CD4-positive, alpha-beta T cell (primary cell): ENCODE measurements at regions not wholly inside any gene's neighbourhood (a gene's known extent, or its start where the extent isn't known, plus 50 kb on each side); places are given as distances from the start of the nearest gene placed in this dataset.

Experiments used
- ATAC-seq: fragments of 200-7000 bp; cut with Tn5 transposase; one replicate; pipeline ENCODE4 v1.10.0; 2022; ENCODE audit warnings: mild to moderate bottlenecking; ENCODE audit not compliant: poor library complexity
- CTCF ChIA-PET: fragments of 350-600 bp; sonication (Branson Sonifier 250); formaldehyde crosslinking; loops from one replicate; lab custom pipeline; 2021; ENCODE audit warnings: antibody characterized with exemption, inconsistent platforms; lab: Charles Lee
- POLR2A ChIA-PET: fragments of 350-600 bp; sonication (Branson Sonifier 250); formaldehyde crosslinking; loops from one replicate; lab custom pipeline; 2021; ENCODE audit warnings: antibody characterized with exemption, inconsistent platforms; lab: Charles Lee
- DNase-seq, 14 experiments: peaks; one replicate each; pipeline ENCODE4 v3.0.0-alpha.2; 2013 to 2020; ENCODE audit warnings: mixed read lengths in 2 of 14
- H3K27ac ChIP-seq, 2 donors: one replicate each; pipeline versions ENCODE4 v1.5.1 to v1.7.0; 2013; ENCODE audit warnings: low read length in 2 of 2, low read depth in 1 of 2, mild to moderate bottlenecking in 1 of 2
- H3K27me3 ChIP-seq, 2 experiments: 1 replicate in 1 of 2; 2 replicates in 1 of 2; pipeline versions ENCODE4 v1.6.1 to v1.7.0; 2013; ENCODE audit warnings: low read length in 2 of 2, control low read depth in 1 of 2, mild to moderate bottlenecking in 1 of 2, moderate library complexity in 1 of 2; ENCODE audit not compliant: insufficient read depth in 2 of 2, control insufficient read depth in 1 of 2
- H3K36me3 ChIP-seq: one replicate; pipeline ENCODE4 v1.6.1; 2013; ENCODE audit warnings: low read length, control low read depth; ENCODE audit not compliant: insufficient read depth
- H3K4me1 ChIP-seq: one replicate; pipeline ENCODE4 v1.6.1; 2013; ENCODE audit warnings: low read length, control low read depth; ENCODE audit not compliant: insufficient read depth
- H3K4me3 ChIP-seq: one replicate; pipeline ENCODE4 v1.5.1; 2013; ENCODE audit warnings: mild to moderate bottlenecking, low read length, moderate library complexity
- H3K9me3 ChIP-seq, 2 experiments: 1 replicate in 1 of 2; 2 replicates in 1 of 2; pipeline versions ENCODE4 v1.6.1 to v1.7.0; 2013; ENCODE audit warnings: low read length in 2 of 2, mild to moderate bottlenecking in 2 of 2, control low read depth in 1 of 2, moderate library complexity in 1 of 2; ENCODE audit not compliant: control insufficient read depth in 1 of 2, insufficient read depth in 1 of 2
- H3K27ac Mint-ChIP-seq: one replicate; pipeline ENCODE4 v1.8.0; 2020; ENCODE audit warnings: mixed read lengths
- H3K27me3 Mint-ChIP-seq: one replicate; pipeline ENCODE4 v1.8.0; 2021; ENCODE audit warnings: mixed read lengths
- H3K36me3 Mint-ChIP-seq: one replicate; pipeline ENCODE4 v1.8.0; 2021; ENCODE audit warnings: low read depth, mixed read lengths
- H3K4me1 Mint-ChIP-seq: one replicate; pipeline ENCODE4 v1.8.0; 2021; ENCODE audit warnings: low read depth, mixed read lengths
- H3K4me3 Mint-ChIP-seq: one replicate; pipeline ENCODE4 v1.8.0; 2020; ENCODE audit warnings: mild to moderate bottlenecking, mixed read lengths
- H3K9me3 Mint-ChIP-seq: one replicate; pipeline ENCODE4 v1.8.0; 2020; ENCODE audit warnings: mixed read lengths
- CTCF ChIP-seq: fragments of 200-600 bp; IDR thresholded peaks from one replicate; pipeline ENCODE4 v1.8.0; 2022; ENCODE audit warnings: antibody characterized with exemption, mild to moderate bottlenecking
- intact Hi-C, 2 experiments: fragments of 100-400 bp; cut with DNase I in 1 of 2; cut with micrococcal nuclease in 1 of 2; formaldehyde crosslinking; loops; one replicate each; pipeline versions ENCODE4 v1.15.1 to v1.9.0; 2023 to 2025; cut with DNase I, micrococcal nuclease

- H3K4me3 Mint-ChIP-seq = no peak overlapping the region
- ATAC-seq (no peak), DNase-seq (no peak)
- no peak overlapping the region for H3K27ac Mint-ChIP-seq
- no peaks in the 10 kb centered on the region for H3K36me3 Mint-ChIP-seq
- no peaks in the 10 kb centered on the region for H3K4me1 Mint-ChIP-seq
- H3K9me3 Mint-ChIP-seq = no peaks in the 10 kb centered on the region
- ChIA-PET CTCF (no interaction called here), POLR2A (no interaction called here)
- Histone ChIP-seq H3K4me1 (no peaks in the 10 kb centered on the region), H3K27ac (no peak overlapping the region), H3K9me3 (peaks cover 0 to 10% of the 10 kb centered on the region in 2 experiments), H3K36me3 (no peaks in the 10 kb centered on the region), H3K27me3 (no peaks in the 10 kb centered on the region), H3K4me3 (no peak overlapping the region)
- no peaks in the 10 kb centered on the region for H3K27me3 Mint-ChIP-seq
- no peak for TF ChIP-seq CTCF
- intact Hi-C loops = no loop called here
These were observed 54.7 kb upstream of the TNS3 start for GRCh38 chr7:47636433-47637175.

GRCh38 chr7:47636081-47636432 lies 54.1 kb upstream of the TNS3 start:
- no peaks in the 10 kb centered on the region for H3K36me3 Mint-ChIP-seq
- H3K27ac Mint-ChIP-seq = no peak overlapping the region
- intact Hi-C loops = no loop called here
- Histone ChIP-seq H3K4me1 (no peaks in the 10 kb centered on the region), H3K9me3 (peaks cover 0 to 10% of the 10 kb centered on the region in 2 experiments), H3K27me3 (no peaks in the 10 kb centered on the region), H3K27ac (no peak overlapping the region), H3K4me3 (no peak overlapping the region), H3K36me3 (no peaks in the 10 kb centered on the region)
- no peaks in the 10 kb centered on the region for H3K9me3 Mint-ChIP-seq
- DNase-seq (no peak), ATAC-seq (no peak)
- CTCF ChIA-PET = no interaction called here
- no peak overlapping the region for H3K4me3 Mint-ChIP-seq
- TF ChIP-seq CTCF = no peak
- no peaks in the 10 kb centered on the region for H3K27me3 Mint-ChIP-seq
- POLR2A ChIA-PET = no interaction called here
- no peaks in the 10 kb centered on the region for H3K4me1 Mint-ChIP-seq

- Histone ChIP-seq H3K4me3 (no peak overlapping the region), H3K27ac (no peak overlapping the region), H3K9me3 (peaks cover 0 to 10% of the 10 kb centered on the region in 2 experiments), H3K4me1 (no peaks in the 10 kb centered on the region), H3K27me3 (no peaks in the 10 kb centered on the region), H3K36me3 (no peaks in the 10 kb centered on the region)
- no peak overlapping the region for H3K27ac Mint-ChIP-seq
- no peaks in the 10 kb centered on the region for H3K27me3 Mint-ChIP-seq
- ChIA-PET CTCF (no interaction called here), POLR2A (no interaction called here)
- DNase-seq = no peak
- no peaks in the 10 kb centered on the region for H3K36me3 Mint-ChIP-seq
- ATAC-seq = no peak
- H3K9me3 Mint-ChIP-seq = no peaks in the 10 kb centered on the region
- no peak overlapping the region for H3K4me3 Mint-ChIP-seq
- intact Hi-C loops = no loop called here
- no peak for TF ChIP-seq CTCF
- H3K4me1 Mint-ChIP-seq = no peaks in the 10 kb centered on the region
These were observed 53.5 kb upstream of the TNS3 start for GRCh38 chr7:47635091-47636080.
